Loucy (cell line): ENCODE measurements at regions not wholly inside any gene's neighbourhood (a gene's known extent, or its start where the extent isn't known, plus 50 kb on each side); places are given as distances from the start of the nearest gene placed in this dataset.

Experiments used
- EZH2phosphoT487 ChIP-seq: fragments of 200-600 bp; IDR thresholded peaks from 2 replicates; pipeline ENCODE4 v1.6.1; 2018; ENCODE audit warnings: antibody characterized with exemption, mild to moderate bottlenecking, moderate library complexity, borderline replicate concordance
- TF ChIP-seq, protein P1 (sequence below): fragments of 200-600 bp; sonication (generic); conservative IDR thresholded peaks from 2 replicates; pipeline ENCODE4 v1.5.1; 2014; ENCODE audit warnings: mild to moderate bottlenecking, antibody characterized with exemption, low read length

DNA sequence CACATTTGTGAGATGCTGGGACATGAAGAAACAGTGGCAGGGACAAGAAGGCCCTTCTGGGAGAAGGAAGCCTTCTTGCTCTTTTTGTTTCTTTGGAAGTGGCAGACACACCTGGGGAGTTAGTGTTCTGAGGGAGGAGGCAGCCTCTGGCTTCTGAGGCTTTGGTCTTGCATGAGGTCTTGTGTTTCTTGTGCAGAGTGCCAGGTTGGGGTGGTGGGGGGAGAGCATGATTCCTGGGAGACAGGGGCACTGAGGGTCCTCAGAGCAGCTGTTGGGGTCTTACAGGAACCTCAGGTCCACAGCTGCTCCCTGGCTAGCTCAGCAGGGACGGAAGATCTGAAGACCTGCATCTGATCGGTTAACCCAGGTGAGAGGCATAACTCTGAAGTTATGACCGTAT, 167.5 kb upstream of the ZNF536 start:
- TF ChIP-seq, protein P1, sequence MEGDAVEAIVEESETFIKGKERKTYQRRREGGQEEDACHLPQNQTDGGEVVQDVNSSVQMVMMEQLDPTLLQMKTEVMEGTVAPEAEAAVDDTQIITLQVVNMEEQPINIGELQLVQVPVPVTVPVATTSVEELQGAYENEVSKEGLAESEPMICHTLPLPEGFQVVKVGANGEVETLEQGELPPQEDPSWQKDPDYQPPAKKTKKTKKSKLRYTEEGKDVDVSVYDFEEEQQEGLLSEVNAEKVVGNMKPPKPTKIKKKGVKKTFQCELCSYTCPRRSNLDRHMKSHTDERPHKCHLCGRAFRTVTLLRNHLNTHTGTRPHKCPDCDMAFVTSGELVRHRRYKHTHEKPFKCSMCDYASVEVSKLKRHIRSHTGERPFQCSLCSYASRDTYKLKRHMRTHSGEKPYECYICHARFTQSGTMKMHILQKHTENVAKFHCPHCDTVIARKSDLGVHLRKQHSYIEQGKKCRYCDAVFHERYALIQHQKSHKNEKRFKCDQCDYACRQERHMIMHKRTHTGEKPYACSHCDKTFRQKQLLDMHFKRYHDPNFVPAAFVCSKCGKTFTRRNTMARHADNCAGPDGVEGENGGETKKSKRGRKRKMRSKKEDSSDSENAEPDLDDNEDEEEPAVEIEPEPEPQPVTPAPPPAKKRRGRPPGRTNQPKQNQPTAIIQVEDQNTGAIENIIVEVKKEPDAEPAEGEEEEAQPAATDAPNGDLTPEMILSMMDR = no peak
- no peak for TF ChIP-seq EZH2phosphoT487
